ENCODE measurements at regions not wholly inside any gene's neighbourhood (a gene's known extent, or its start where the extent isn't known, plus 50 kb on each side); places are given as distances from the start of the nearest gene placed in this dataset.

DNA sequence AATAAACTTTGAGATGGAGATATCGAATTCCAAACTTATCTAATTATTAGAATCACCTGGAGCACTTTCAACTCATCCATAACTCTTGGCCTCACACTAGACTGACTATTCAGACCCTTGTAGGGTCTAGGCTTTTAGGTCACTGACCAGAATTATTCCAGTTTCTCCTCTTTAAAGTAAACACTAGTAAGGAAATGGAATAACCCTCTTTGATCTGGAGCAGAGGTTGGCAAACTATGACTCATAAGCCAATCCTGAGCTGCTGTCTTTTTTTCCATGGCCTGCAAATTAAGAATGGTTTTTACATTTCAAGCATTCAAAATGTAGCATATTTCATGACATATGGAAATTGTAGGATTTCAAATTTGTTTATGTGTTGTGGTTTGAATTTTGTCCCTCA is 1601.9 kb downstream of the REEP3 start:
- Histone ChIP-seq H3K27me3 (ENCODE audit: control insufficient read depth, insufficient read depth, low read length) (no peaks in the 10 kb centered on the region), H3K27ac (ENCODE audit: low read depth, low read length) (no peak overlapping the region), H3K4me3 (ENCODE audit: low read depth, low read length) (no peak overlapping the region), H3K9me3 (ENCODE audit: control insufficient read depth, insufficient read depth, low read length) (no peaks in the 10 kb centered on the region), H3K4me1 (ENCODE audit: control insufficient read depth, insufficient read depth, low read length) (peaks cover 7% of the 10 kb centered on the region; the same call in 1 of the 2 replicates), H3K9ac (ENCODE audit: low read depth, low read length) (no peak overlapping the region), H3K36me3 (ENCODE audit: control insufficient read depth, insufficient read depth, low read length) (no peaks in the 10 kb centered on the region)

DNA sequence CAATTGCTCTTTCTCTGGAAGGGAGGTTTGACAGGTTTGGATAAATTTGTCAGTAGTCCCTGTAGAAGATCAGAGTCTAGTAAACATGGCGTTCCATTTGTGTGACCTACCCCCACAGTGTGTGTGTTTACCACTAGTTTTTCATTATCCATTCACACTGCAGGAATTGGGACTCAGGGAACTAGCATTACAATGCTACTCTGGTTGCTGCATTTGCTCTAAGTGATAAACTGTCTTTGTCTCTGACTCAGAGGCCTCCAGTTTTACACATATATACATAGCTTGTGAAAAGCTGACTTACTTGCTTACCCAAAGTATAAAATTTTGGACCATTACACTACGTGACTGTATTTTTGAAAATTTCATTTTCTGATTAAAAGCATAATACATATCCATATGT is 1604.0 kb downstream of the REEP3 start:
- Histone ChIP-seq H3K27me3 (ENCODE audit: control insufficient read depth, insufficient read depth, low read length) (no peaks in the 10 kb centered on the region), H3K27ac (ENCODE audit: low read depth, low read length) (no peak overlapping the region), H3K36me3 (ENCODE audit: control insufficient read depth, insufficient read depth, low read length) (no peaks in the 10 kb centered on the region), H3K9me3 (ENCODE audit: control insufficient read depth, insufficient read depth, low read length) (no peaks in the 10 kb centered on the region), H3K9ac (ENCODE audit: low read depth, low read length) (no peak overlapping the region), H3K4me3 (ENCODE audit: low read depth, low read length) (no peak overlapping the region), H3K4me1 (ENCODE audit: control insufficient read depth, insufficient read depth, low read length) (peaks cover 7% of the 10 kb centered on the region; the same call in 1 of the 2 replicates)

DNA sequence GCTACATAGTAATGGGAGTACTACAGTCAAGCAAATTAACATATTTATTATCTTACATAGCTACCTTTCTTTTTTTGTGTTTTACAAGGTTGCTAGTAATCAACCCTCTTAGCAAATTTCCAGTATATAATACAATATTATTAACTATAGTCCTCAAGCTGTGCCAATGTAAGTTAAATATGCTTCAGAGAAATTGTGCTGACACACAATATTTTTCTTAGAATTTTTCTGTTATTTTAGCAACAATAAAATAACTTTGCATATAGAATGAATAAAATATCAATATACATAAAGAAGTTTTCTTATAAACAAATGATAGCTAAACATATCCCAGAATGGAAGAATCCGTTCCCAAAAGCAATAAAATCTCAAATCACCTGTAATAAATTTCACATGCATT is 1605.1 kb downstream of the REEP3 start:
- Histone ChIP-seq H3K27me3 (ENCODE audit: control insufficient read depth, insufficient read depth, low read length) (no peaks in the 10 kb centered on the region), H3K27ac (ENCODE audit: low read depth, low read length) (no peak overlapping the region)

DNA sequence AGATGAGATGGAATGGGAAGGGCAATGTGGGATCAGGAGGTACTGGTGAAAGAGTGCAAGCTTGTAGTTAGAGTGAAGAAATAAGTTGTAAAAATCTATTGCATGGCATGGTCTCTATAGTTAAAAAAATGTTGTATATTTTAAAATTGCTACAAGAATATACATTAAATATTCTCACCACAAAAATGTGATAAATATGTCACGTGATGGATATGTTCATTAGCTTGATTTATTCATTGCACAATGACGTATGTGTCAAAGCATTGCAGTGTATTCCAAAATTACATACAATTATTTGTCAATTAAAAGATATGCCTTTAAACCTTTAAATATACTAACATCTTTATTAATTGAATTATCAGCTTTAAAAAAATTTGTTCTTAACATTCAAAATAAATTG is 1607.1 kb downstream of the REEP3 start:
- no peaks in the 10 kb centered on the region for H3K9me3 ChIP-seq (ENCODE audit: control insufficient read depth, insufficient read depth, low read length)
- H3K27ac ChIP-seq (ENCODE audit: low read depth, low read length), result no peak overlapping the region
- no peaks in the 10 kb centered on the region for H3K27me3 ChIP-seq (ENCODE audit: control insufficient read depth, insufficient read depth, low read length)
- peaks cover 7% of the 10 kb centered on the region; the same call in 1 of the 2 replicates for H3K4me1 ChIP-seq (ENCODE audit: control insufficient read depth, insufficient read depth, low read length)
- no peaks in the 10 kb centered on the region for H3K36me3 ChIP-seq (ENCODE audit: control insufficient read depth, insufficient read depth, low read length)
- H3K9ac ChIP-seq (ENCODE audit: low read depth, low read length), result no peak overlapping the region
- no peak overlapping the region for H3K4me3 ChIP-seq (ENCODE audit: low read depth, low read length)

More for the DNA sequence above, 1605.1 kb downstream of the REEP3 start:
- H3K4me1 ChIP-seq (ENCODE audit: control insufficient read depth, insufficient read depth, low read length), result peaks cover 7% of the 10 kb centered on the region; the same call in 1 of the 2 replicates
- H3K36me3 ChIP-seq (ENCODE audit: control insufficient read depth, insufficient read depth, low read length), result no peaks in the 10 kb centered on the region
- H3K9ac ChIP-seq (ENCODE audit: low read depth, low read length), result no peak overlapping the region
- no peak overlapping the region for H3K4me3 ChIP-seq (ENCODE audit: low read depth, low read length)
- H3K9me3 ChIP-seq (ENCODE audit: control insufficient read depth, insufficient read depth, low read length), result no peaks in the 10 kb centered on the region

DNA sequence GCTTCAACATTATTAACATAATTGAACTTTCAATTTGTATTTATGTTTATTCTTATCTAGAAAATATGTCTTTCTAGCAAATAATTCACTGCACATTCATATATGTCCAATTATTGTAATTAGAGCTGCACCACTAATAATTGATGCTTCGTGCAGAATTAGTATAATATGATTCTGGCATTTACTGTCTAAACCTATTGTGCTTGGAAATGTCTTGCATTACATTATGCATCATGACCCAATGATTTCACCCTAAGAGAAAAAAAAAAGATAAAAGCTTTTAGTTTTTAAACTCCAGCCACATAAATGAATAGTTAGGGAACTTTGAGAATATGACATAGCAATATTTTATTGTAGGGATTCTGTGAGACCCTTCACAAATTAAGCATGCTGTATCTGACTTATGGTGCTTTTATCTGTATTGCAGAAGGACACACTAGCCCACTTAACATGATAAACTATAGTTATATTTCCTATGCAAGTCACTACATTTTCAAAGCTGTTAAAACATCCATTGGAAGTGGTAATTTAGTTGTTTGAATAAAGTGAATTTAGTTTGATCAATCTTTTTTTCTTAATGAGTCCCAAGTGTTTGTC is 1609.1 kb downstream of the REEP3 start:
- Histone ChIP-seq H3K36me3 (ENCODE audit: control insufficient read depth, insufficient read depth, low read length) (no peaks in the 10 kb centered on the region), H3K9ac (ENCODE audit: low read depth, low read length) (no peak overlapping the region), H3K27ac (ENCODE audit: low read depth, low read length) (no peak overlapping the region), H3K4me3 (ENCODE audit: low read depth, low read length) (no peak overlapping the region), H3K9me3 (ENCODE audit: control insufficient read depth, insufficient read depth, low read length) (no peaks in the 10 kb centered on the region), H3K27me3 (ENCODE audit: control insufficient read depth, insufficient read depth, low read length) (no peaks in the 10 kb centered on the region), H3K4me1 (ENCODE audit: control insufficient read depth, insufficient read depth, low read length) (peaks cover 4% of the 10 kb centered on the region; the same call in 1 of the 2 replicates)

DNA sequence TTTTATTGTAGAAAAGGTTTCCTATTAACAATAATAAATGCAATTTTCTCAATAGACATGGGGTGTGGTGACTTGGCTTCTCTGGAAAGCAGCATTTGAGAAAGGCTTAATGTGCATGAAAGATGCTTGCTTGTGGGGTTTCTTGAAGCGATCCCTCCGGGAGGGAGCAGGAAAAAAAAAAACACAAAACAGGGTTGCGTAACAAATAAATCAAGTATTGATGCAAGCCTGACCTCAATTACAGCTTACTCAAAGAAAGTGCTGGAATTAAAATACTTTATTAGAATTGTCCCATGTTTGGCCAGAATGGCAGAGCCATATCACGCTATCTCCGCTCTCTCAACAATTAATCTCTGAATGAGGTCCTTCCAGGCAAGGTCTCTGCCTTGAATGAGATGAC is 1612.5 kb downstream of the REEP3 start:
- Histone ChIP-seq H3K9me3 (ENCODE audit: control insufficient read depth, insufficient read depth, low read length) (no peaks in the 10 kb centered on the region), H3K36me3 (ENCODE audit: control insufficient read depth, insufficient read depth, low read length) (no peaks in the 10 kb centered on the region), H3K4me1 (ENCODE audit: control insufficient read depth, insufficient read depth, low read length) (no peaks in the 10 kb centered on the region), H3K27ac (ENCODE audit: low read depth, low read length) (no peak overlapping the region), H3K9ac (ENCODE audit: low read depth, low read length) (no peak overlapping the region), H3K4me3 (ENCODE audit: low read depth, low read length) (no peak overlapping the region), H3K27me3 (ENCODE audit: control insufficient read depth, insufficient read depth, low read length) (no peaks in the 10 kb centered on the region)

DNA sequence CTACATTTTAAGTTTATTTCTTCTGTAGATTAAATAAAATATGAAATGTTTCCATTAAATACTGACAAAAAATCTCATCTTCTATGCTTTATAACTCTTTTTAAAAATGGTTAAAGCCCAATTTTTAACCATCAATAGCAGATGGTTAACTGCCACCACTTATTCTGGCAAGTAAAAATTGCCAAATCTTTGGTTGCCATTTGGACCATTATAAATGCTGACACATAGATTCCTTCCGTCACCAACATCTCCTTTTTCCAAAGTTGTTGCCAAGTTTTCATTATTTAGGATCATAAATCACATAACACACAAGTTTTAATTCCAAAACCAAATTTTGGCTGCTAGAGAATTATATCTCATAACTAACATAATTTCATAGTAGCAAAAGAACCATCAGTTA is 1614.3 kb downstream of the REEP3 start:
- H3K4me3 ChIP-seq (ENCODE audit: low read depth, low read length), result no peak overlapping the region
- H3K9me3 ChIP-seq (ENCODE audit: control insufficient read depth, insufficient read depth, low read length), result no peaks in the 10 kb centered on the region
- H3K27ac ChIP-seq (ENCODE audit: low read depth, low read length), result no peak overlapping the region
- H3K4me1 ChIP-seq (ENCODE audit: control insufficient read depth, insufficient read depth, low read length), result no peaks in the 10 kb centered on the region
- no peak overlapping the region for H3K9ac ChIP-seq (ENCODE audit: low read depth, low read length)
- H3K36me3 ChIP-seq (ENCODE audit: control insufficient read depth, insufficient read depth, low read length), result no peaks in the 10 kb centered on the region
- no peaks in the 10 kb centered on the region for H3K27me3 ChIP-seq (ENCODE audit: control insufficient read depth, insufficient read depth, low read length)

DNA sequence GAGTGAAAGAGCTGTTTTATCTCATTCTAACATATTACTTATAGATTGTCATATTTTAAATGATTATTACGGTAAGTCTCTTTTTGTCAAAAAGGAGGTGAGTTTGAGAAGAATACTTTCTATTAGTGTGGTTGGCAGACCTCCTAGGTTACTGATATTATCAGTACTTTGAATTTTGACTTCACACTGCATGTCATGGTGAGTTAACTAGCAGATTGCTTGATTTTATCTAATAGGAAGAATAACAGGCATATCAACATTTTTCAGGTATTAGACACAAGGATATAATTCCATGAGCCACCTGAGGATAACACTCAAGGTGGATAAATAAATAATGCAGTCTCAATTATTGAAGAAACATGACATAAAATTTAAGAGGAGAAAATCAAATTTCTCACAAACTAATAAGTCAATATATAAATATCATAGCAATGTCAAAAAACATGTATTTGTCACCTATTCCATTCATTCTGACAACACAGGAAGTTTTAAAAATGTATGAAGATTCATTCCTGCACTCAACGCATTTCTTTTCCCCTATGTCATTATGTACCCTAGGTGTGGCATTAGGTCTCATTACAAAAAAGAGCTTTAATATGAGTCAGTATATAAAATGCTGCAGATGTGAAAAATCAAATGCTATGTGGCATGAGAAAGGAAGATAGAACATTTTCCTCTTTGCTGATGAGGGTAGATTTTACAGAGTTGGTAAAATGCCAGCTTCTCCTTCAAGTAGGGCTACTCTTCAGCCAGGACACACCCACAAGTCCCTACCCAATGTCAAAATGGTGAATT is 1621.6 kb downstream of the REEP3 start:
- H3K36me3 ChIP-seq (ENCODE audit: control insufficient read depth, insufficient read depth, low read length), result no peaks in the 10 kb centered on the region
- H3K9ac ChIP-seq (ENCODE audit: low read depth, low read length), result no peak overlapping the region
- no peaks in the 10 kb centered on the region for H3K27me3 ChIP-seq (ENCODE audit: control insufficient read depth, insufficient read depth, low read length)
- no peaks in the 10 kb centered on the region for H3K4me1 ChIP-seq (ENCODE audit: control insufficient read depth, insufficient read depth, low read length)
- no peak overlapping the region for H3K4me3 ChIP-seq (ENCODE audit: low read depth, low read length)
- H3K27ac ChIP-seq (ENCODE audit: low read depth, low read length), result no peak overlapping the region
- no peaks in the 10 kb centered on the region for H3K9me3 ChIP-seq (ENCODE audit: control insufficient read depth, insufficient read depth, low read length)

DNA sequence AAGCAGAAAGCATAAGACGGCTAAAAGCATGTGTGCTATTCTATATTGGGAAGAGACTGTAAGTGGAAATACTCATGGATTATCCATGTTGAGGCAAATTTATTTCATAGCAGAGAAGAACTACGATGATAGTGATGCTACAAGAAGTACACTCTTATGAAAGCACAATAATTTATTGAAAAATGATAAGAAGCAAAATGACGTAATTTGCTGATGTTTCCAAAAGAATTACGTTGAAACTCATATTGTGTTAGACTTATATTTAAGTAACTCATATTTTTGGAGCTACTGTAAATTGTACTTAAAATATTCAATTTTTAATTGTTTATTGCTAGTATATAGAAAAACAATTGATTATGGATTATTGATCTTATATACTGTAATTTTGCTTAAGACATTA is 1622.5 kb downstream of the REEP3 start:
- Histone ChIP-seq H3K36me3 (ENCODE audit: control insufficient read depth, insufficient read depth, low read length) (no peaks in the 10 kb centered on the region), H3K9me3 (ENCODE audit: control insufficient read depth, insufficient read depth, low read length) (no peaks in the 10 kb centered on the region), H3K27ac (ENCODE audit: low read depth, low read length) (no peak overlapping the region), H3K4me1 (ENCODE audit: control insufficient read depth, insufficient read depth, low read length) (no peaks in the 10 kb centered on the region), H3K9ac (ENCODE audit: low read depth, low read length) (no peak overlapping the region), H3K4me3 (ENCODE audit: low read depth, low read length) (no peak overlapping the region), H3K27me3 (ENCODE audit: control insufficient read depth, insufficient read depth, low read length) (no peaks in the 10 kb centered on the region)

DNA sequence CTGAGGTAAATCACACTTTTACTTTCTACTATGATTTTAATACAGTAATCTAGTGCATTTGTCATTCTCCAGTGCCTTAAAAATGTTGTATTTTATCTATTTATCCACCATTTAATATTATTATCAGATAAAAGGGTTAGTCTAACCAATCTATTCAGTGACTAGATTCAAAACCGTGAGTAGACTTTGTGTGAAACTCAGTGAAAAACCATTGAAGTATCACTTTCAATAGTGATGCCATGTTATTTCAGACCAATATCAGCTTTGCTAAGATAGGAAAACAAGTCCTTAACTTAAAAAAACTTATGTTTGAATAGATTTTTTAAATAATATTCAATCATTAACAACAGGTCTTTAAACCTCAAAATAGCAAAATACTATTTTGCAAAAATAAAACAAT is 1628.7 kb downstream of the REEP3 start:
- H3K9ac ChIP-seq (ENCODE audit: low read depth, low read length), result no peak overlapping the region
- H3K4me3 ChIP-seq (ENCODE audit: low read depth, low read length), result no peak overlapping the region
- H3K27ac ChIP-seq (ENCODE audit: low read depth, low read length), result no peak overlapping the region
- H3K4me1 ChIP-seq (ENCODE audit: control insufficient read depth, insufficient read depth, low read length), result no peaks in the 10 kb centered on the region
- no peaks in the 10 kb centered on the region for H3K36me3 ChIP-seq (ENCODE audit: control insufficient read depth, insufficient read depth, low read length)
- H3K27me3 ChIP-seq (ENCODE audit: control insufficient read depth, insufficient read depth, low read length), result no peaks in the 10 kb centered on the region
- no peaks in the 10 kb centered on the region for H3K9me3 ChIP-seq (ENCODE audit: control insufficient read depth, insufficient read depth, low read length)

DNA sequence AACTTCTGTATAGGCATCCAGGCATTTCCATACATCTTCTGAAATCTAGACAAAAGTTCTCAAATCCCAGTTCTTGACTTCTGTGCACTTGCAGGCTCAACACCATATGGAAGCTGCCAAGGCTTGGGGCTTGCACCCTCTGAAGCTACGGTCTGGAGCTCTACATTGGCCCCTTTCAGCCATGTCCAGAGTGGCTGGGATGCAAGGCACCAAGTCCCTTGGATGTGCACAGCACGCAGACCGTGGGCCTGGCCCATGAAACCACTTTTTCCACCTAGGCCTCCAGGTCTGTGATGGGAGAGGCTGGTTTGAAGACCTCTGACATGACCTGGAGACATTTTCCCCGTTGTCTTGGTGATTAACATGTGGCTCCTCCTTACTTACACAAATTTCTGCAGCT is 1645.1 kb downstream of the REEP3 start:
- Histone ChIP-seq H3K9me3 (ENCODE audit: control insufficient read depth, insufficient read depth, low read length) (no peaks in the 10 kb centered on the region), H3K4me1 (ENCODE audit: control insufficient read depth, insufficient read depth, low read length) (0 out of 2 replicates have a peak, but pooled peaks cover 4% of the 10 kb centered on the region), H3K27ac (ENCODE audit: low read depth, low read length) (no peak overlapping the region), H3K36me3 (ENCODE audit: control insufficient read depth, insufficient read depth, low read length) (no peaks in the 10 kb centered on the region), H3K9ac (ENCODE audit: low read depth, low read length) (no peak overlapping the region), H3K27me3 (ENCODE audit: control insufficient read depth, insufficient read depth, low read length) (no peaks in the 10 kb centered on the region), H3K4me3 (ENCODE audit: low read depth, low read length) (no peak overlapping the region)
